HepG2 (cell line): ENCODE measurements at regions not wholly inside any gene's neighbourhood (a gene's known extent, or its start where the extent isn't known, plus 50 kb on each side); places are given as distances from the start of the nearest gene placed in this dataset.

Experiments used
- ATAC-seq: fragments of 200-7000 bp; cut with Tn5 transposase; 3 replicates; pipeline ENCODE4 v1.9.1; 2020; ENCODE audit warnings: mild to moderate bottlenecking, moderate library complexity
- BruUV-seq: library from RNA; stranded (reverse); fragments of 400-500 nt; replicated peaks from 2 replicates; lab custom pipeline; 2021; lab: Mats Ljungman, UMichigan
- CTCF ChIA-PET: fragments of 300-600 bp; formaldehyde crosslinking; extraction: SDS; loops from one replicate; lab custom pipeline; 2021; ENCODE audit warnings: low total read pairs, inconsistent platforms, low intra/inter-chr PET ratio; lab: Yijun Ruan, JAX
- POLR2A ChIA-PET: fragments of 350-600 bp; sonication (Branson Sonifier 250); formaldehyde crosslinking; loops from one replicate; lab custom pipeline; 2020; ENCODE audit warnings: antibody characterized with exemption, inconsistent platforms; lab: Yijun Ruan, JAX
- DNase-seq: peaks from one replicate; pipeline ENCODE4 v3.0.0-alpha.2; 2015; ENCODE audit warnings: low spot score
- FAIRE-seq: peaks from 3 replicates; lab custom pipeline; 2011; peaks lifted over from hg19 to GRCh38; lab: Jason Lieb, UNC
- H2AFZ ChIP-seq: one replicate; pipeline ENCODE4 v1.6.1; 2011; ENCODE audit warnings: low read length, inconsistent platforms
- H3K27ac ChIP-seq: fragments of 300-600 bp; 3 replicates; pipeline ENCODE4 v1.8.0; 2011; ENCODE audit warnings: mixed run types, mild to moderate bottlenecking, mixed read lengths, low read length, inconsistent platforms; ENCODE audit not compliant: insufficient read depth; ENCODE audit errors: extremely low read length
- H3K27me3 ChIP-seq, 2 experiments: fragments of 200-600 bp in 1 of 2; 2 replicates in 1 of 2; 3 replicates in 1 of 2; pipeline versions ENCODE4 v1.6.0 to v1.8.0; 2011; ENCODE audit warnings: low read length in 2 of 2, mild to moderate bottlenecking in 2 of 2, moderate library complexity in 2 of 2, inconsistent platforms in 1 of 2; ENCODE audit not compliant: insufficient read depth in 2 of 2, control insufficient read depth in 1 of 2
- H3K36me3 ChIP-seq, 2 experiments: fragments of 200-600 bp in 1 of 2; replicated peaks in 1 of 2; 2 replicates in 1 of 2; 3 replicates in 1 of 2; pipeline versions ENCODE4 v1.5.1 to v1.8.0; 2011; ENCODE audit warnings: low read length in 2 of 2, inconsistent platforms in 1 of 2; ENCODE audit not compliant: insufficient read depth in 2 of 2, control insufficient read depth in 1 of 2
- H3K4me1 ChIP-seq: 2 replicates; pipeline ENCODE4 v1.5.1; 2012; ENCODE audit warnings: low read length, inconsistent platforms; ENCODE audit not compliant: insufficient read depth
- H3K4me2 ChIP-seq: 2 replicates; pipeline ENCODE4 v1.6.0; 2011; ENCODE audit warnings: low read depth, low read length, inconsistent platforms
- H3K4me3 ChIP-seq, 3 experiments: fragments of 200-600 bp in 1 of 3; sonication (generic), shearing (Covaris generic) in 1 of 3; replicated peaks in 1 of 3; 2 replicates each; pipeline ENCODE4 v1.5.1; 2011 to 2016; ENCODE audit warnings: low read length in 3 of 3, inconsistent platforms in 2 of 3, low read depth in 2 of 3, mild to moderate bottlenecking in 2 of 3, control low read depth in 1 of 3, mixed read lengths in 1 of 3; ENCODE audit not compliant: insufficient read depth in 1 of 3
- H3K79me2 ChIP-seq: one replicate; pipeline ENCODE4 v1.6.1; 2011; ENCODE audit warnings: low read length, inconsistent platforms; ENCODE audit not compliant: insufficient read depth
- H3K9ac ChIP-seq: 2 replicates; pipeline ENCODE4 v1.6.0; 2011; ENCODE audit warnings: mild to moderate bottlenecking, low read depth, low read length, inconsistent platforms; ENCODE audit not compliant: insufficient read depth
- H3K9me3 ChIP-seq: 2 replicates; pipeline ENCODE4 v1.5.1; 2012; ENCODE audit warnings: mild to moderate bottlenecking, low read length
- H4K20me1 ChIP-seq: 2 replicates; pipeline ENCODE4 v1.6.0; 2011; ENCODE audit warnings: inconsistent platforms, mild to moderate bottlenecking, low read length, moderate library complexity; ENCODE audit not compliant: insufficient read depth
- GTF3A ChIP-seq: sonication (generic); formaldehyde crosslinking; conservative IDR thresholded peaks from 2 replicates; pipeline ENCODE4 v1.4.0; 2020; ENCODE audit warnings: mild to moderate bottlenecking, missing genetic modification reagents
- MIER2 ChIP-seq: IDR thresholded peaks from 2 replicates; pipeline ENCODE4 v1.6.1; 2016; ENCODE audit warnings: missing biosample characterization, missing genetic modification reagents
- RXRB ChIP-seq: IDR thresholded peaks from 2 replicates; pipeline ENCODE4 v1.6.1; 2016; ENCODE audit warnings: borderline replicate concordance, missing genetic modification reagents, missing compliant biosample characterization
- TBX2 ChIP-seq: sonication (generic); formaldehyde crosslinking; IDR thresholded peaks from 2 replicates; pipeline ENCODE4 v1.5.0; 2020; ENCODE audit warnings: missing genetic modification reagents, mild to moderate bottlenecking, borderline replicate concordance
- U2AF2 ChIP-seq: fragments of 200-400 bp; formaldehyde crosslinking; IDR thresholded peaks from 2 replicates; pipeline ENCODE4 v1.6.1; 2017; ENCODE audit warnings: low read depth, mild to moderate bottlenecking, low read length
- ZMYM3 ChIP-seq: sonication (generic); formaldehyde crosslinking; IDR thresholded peaks from 2 replicates; pipeline ENCODE4 v1.5.1; 2020; ENCODE audit warnings: mild to moderate bottlenecking, missing genetic modification reagents
- ZMYM4 ChIP-seq: sonication (generic); formaldehyde crosslinking; IDR thresholded peaks from 2 replicates; pipeline ENCODE4 v1.8.1; 2023; ENCODE audit warnings: mild to moderate bottlenecking, missing genetic modification reagents
- ZSCAN22 ChIP-seq: sonication (generic); formaldehyde crosslinking; IDR thresholded peaks from 2 replicates; pipeline ENCODE4 v1.4.0; 2020; ENCODE audit warnings: mild to moderate bottlenecking, missing genetic modification reagents
- WGBS: methylation state at CpG from one replicate; pipeline ENCODE4 v1.1.6; 2017; ENCODE audit warnings: low lambda C conversion rate; 5-methylcytosine and 5-hydroxymethylcytosine counted together
- in situ Hi-C: cut with HindIII; loops from 2 replicates; pipeline ENCODE4 v1.10.0; 2017; ENCODE audit warnings: low pct_unique_long_range_greater_than_20kb; ENCODE audit not compliant: extremely low pct_ligation_motif_present
- intact Hi-C: fragments of 100-400 bp; cut with micrococcal nuclease; formaldehyde crosslinking; loops from one replicate; pipeline ENCODE4 v1.10.0; 2022; ENCODE audit not compliant: unreplicated experiment
- TF ChIP-seq, protein P1 (sequence below): sonication (generic); formaldehyde crosslinking; IDR thresholded peaks from 2 replicates; pipeline ENCODE4 v1.4.0; 2020; ENCODE audit warnings: mild to moderate bottlenecking, missing genetic modification reagents, borderline replicate concordance
- TF ChIP-seq, protein P2 (sequence below): sonication (generic); formaldehyde crosslinking; conservative IDR thresholded peaks from 2 replicates; pipeline ENCODE4 v1.4.0; 2020; ENCODE audit warnings: missing genetic modification reagents
- TF ChIP-seq, protein P3 (sequence below): sonication (generic); formaldehyde crosslinking; IDR thresholded peaks from 2 replicates; pipeline ENCODE4 v1.4.0; 2020; ENCODE audit warnings: missing genetic modification reagents, borderline replicate concordance
- TF ChIP-seq, protein P4 (sequence below): sonication (generic); formaldehyde crosslinking; IDR thresholded peaks from 2 replicates; pipeline ENCODE4 v1.4.0; 2020; ENCODE audit warnings: low read depth, mild to moderate bottlenecking, missing genetic modification reagents

DNA sequence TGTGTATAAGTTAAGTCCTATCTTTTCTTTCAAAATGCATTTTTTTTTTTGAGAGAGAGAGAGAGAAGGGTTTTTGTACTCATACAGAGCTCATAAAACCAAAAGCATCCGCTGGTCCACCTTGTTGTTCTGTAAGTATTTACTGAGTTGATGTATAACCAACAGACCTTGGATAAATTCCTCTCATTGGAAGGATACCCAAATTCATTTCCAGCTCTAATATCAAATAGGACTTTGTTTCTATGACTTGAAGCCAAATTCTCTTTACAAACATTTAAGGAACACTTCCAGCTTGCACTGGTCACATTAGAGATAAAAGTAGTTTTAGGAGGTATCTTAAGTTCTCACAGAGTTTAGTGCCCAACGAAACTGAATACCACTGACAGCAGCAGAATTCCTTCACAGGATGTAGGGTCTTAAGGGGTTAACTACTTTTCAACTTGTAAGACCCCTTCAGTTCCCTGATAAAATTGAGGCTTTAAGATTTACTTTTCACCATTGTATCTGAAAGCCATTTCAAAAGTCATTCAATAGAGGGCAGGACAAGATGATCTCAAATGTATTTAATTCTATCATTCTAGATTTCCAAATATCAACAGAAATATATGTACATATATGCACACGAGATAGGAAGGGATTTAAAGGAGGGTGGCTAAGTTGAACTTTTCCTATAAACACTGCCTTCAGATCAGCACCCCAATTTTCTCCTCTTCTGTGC, 1398.5 kb upstream of the CELF4 start (continued):
- TF ChIP-seq, protein P1, sequence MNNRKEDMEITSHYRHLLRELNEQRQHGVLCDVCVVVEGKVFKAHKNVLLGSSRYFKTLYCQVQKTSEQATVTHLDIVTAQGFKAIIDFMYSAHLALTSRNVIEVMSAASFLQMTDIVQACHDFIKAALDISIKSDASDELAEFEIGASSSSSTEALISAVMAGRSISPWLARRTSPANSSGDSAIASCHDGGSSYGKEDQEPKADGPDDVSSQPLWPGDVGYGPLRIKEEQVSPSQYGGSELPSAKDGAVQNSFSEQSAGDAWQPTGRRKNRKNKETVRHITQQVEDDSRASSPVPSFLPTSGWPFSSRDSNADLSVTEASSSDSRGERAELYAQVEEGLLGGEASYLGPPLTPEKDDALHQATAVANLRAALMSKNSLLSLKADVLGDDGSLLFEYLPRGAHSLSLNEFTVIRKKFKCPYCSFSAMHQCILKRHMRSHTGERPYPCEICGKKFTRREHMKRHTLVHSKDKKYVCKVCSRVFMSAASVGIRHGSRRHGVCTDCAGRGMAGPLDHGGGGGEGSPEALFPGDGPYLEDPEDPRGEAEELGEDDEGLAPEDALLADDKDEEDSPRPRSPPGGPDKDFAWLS: no peak
- TF ChIP-seq ZMYM4 (CRISPR knock-in tag): no peak
- TF ChIP-seq, protein P2, sequence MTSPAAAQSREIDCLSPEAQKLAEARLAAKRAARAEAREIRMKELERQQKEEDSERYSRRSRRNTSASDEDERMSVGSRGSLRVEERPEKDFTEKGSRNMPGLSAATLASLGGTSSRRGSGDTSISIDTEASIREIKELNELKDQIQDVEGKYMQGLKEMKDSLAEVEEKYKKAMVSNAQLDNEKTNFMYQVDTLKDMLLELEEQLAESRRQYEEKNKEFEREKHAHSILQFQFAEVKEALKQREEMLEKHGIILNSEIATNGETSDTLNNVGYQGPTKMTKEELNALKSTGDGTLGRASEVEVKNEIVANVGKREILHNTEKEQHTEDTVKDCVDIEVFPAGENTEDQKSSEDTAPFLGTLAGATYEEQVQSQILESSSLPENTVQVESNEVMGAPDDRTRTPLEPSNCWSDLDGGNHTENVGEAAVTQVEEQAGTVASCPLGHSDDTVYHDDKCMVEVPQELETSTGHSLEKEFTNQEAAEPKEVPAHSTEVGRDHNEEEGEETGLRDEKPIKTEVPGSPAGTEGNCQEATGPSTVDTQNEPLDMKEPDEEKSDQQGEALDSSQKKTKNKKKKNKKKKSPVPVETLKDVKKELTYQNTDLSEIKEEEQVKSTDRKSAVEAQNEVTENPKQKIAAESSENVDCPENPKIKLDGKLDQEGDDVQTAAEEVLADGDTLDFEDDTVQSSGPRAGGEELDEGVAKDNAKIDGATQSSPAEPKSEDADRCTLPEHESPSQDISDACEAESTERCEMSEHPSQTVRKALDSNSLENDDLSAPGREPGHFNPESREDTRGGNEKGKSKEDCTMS (CRISPR knock-in tag): no peak
- no peak for TF ChIP-seq RXRB (CRISPR knock-in tag)
- no peak for TF ChIP-seq U2AF2
- TF ChIP-seq, all 625 proteins: peak for 0

DNA sequence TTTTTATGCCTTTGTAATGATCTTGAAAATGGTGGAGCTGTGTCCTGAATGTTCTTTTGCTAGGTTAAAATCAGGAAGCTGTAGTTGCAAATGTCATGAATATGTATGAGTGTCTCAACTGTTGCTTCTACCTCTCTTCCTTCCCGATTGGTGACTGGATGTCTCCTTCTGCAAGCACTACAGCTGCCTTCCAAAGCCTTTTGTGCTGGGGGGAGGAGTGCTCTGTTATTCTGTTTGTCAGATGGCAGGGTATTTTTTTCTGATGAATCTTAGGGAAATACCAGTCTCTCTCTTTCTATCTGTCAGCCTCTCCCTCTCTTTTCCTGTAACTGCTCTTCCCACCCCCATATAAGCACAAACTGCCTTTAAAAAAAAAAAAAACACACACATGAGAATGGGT, 1396.3 kb upstream of the CELF4 start:
- ATAC-seq (no peak), DNase-seq (no peak), FAIRE-seq (no peak)
- H3K4me3 ChIP-seq: no peak overlapping the region
- POLR2A ChIA-PET: no interaction called here
- no peaks in the 10 kb centered on the region for H3K4me1 ChIP-seq
- no peak overlapping the region for H2AFZ ChIP-seq
- H3K9ac ChIP-seq: no peak overlapping the region
- no peaks in the 10 kb centered on the region for H3K9me3 ChIP-seq
- no peak overlapping the region for H3K27ac ChIP-seq
- no peaks in the 10 kb centered on the region for H3K36me3 ChIP-seq
- intact Hi-C loops: no loop called here
- H3K27me3 ChIP-seq: 0 out of 5 replicates have a peak, but pooled peaks cover 0 to 2% of the 10 kb centered on the region in 2 experiments
- no peaks in the 10 kb centered on the region for H4K20me1 ChIP-seq
- H3K4me2 ChIP-seq: no peak overlapping the region
- CTCF ChIA-PET: no interaction called here
- no TSS peak for BruUV-seq
- 0% methylated on average over 1 of the region's 1 CpG for WGBS
- in situ Hi-C loops: no loop called here
- H3K79me2 ChIP-seq: no peaks in the 10 kb centered on the region
- TF ChIP-seq, protein P3, sequence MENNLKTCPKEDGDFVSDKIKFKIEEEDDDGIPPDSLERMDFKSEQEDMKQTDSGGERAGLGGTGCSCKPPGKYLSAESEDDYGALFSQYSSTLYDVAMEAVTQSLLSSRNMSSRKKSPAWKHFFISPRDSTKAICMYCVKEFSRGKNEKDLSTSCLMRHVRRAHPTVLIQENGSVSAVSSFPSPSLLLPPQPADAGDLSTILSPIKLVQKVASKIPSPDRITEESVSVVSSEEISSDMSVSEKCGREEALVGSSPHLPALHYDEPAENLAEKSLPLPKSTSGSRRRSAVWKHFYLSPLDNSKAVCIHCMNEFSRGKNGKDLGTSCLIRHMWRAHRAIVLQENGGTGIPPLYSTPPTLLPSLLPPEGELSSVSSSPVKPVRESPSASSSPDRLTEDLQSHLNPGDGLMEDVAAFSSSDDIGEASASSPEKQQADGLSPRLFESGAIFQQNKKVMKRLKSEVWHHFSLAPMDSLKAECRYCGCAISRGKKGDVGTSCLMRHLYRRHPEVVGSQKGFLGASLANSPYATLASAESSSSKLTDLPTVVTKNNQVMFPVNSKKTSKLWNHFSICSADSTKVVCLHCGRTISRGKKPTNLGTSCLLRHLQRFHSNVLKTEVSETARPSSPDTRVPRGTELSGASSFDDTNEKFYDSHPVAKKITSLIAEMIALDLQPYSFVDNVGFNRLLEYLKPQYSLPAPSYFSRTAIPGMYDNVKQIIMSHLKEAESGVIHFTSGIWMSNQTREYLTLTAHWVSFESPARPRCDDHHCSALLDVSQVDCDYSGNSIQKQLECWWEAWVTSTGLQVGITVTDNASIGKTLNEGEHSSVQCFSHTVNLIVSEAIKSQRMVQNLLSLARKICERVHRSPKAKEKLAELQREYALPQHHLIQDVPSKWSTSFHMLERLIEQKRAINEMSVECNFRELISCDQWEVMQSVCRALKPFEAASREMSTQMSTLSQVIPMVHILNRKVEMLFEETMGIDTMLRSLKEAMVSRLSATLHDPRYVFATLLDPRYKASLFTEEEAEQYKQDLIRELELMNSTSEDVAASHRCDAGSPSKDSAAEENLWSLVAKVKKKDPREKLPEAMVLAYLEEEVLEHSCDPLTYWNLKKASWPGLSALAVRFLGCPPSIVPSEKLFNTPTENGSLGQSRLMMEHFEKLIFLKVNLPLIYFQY (CRISPR knock-in tag): no peak
- TF ChIP-seq ZMYM3 (CRISPR knock-in tag) (no peak), GTF3A (CRISPR knock-in tag) (no peak), ZSCAN22 (no peak), TBX2 (CRISPR knock-in tag) (no peak), MIER2 (CRISPR knock-in tag) (no peak)
- TF ChIP-seq, protein P4, sequence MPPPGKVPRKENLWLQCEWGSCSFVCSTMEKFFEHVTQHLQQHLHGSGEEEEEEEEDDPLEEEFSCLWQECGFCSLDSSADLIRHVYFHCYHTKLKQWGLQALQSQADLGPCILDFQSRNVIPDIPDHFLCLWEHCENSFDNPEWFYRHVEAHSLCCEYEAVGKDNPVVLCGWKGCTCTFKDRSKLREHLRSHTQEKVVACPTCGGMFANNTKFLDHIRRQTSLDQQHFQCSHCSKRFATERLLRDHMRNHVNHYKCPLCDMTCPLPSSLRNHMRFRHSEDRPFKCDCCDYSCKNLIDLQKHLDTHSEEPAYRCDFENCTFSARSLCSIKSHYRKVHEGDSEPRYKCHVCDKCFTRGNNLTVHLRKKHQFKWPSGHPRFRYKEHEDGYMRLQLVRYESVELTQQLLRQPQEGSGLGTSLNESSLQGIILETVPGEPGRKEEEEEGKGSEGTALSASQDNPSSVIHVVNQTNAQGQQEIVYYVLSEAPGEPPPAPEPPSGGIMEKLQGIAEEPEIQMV (CRISPR knock-in tag): no peak
